ENCODE measurements at regions not wholly inside any gene's neighbourhood (a gene's known extent, or its start where the extent isn't known, plus 50 kb on each side); places are given as distances from the start of the nearest gene placed in this dataset.

DNA sequence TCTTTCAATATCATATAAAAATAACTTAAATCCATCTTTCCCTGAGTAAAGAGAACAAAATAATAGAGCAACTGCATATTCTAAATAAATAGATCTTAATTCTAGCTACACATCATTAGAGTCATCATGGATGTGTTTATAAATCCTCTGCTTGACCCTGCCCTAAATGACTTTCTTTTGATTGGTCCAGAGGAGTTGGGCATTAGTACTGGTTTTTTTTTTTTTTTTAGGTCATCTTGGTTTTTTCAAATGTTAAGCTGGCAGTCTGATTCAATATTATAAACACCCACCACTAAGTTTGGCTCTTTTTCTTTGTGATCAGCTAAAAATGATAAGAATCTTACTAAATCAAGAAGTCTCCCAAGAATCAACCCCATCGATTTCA is 504.0 kb upstream of the CBLB start:
- TF ChIP-seq, protein P1, sequence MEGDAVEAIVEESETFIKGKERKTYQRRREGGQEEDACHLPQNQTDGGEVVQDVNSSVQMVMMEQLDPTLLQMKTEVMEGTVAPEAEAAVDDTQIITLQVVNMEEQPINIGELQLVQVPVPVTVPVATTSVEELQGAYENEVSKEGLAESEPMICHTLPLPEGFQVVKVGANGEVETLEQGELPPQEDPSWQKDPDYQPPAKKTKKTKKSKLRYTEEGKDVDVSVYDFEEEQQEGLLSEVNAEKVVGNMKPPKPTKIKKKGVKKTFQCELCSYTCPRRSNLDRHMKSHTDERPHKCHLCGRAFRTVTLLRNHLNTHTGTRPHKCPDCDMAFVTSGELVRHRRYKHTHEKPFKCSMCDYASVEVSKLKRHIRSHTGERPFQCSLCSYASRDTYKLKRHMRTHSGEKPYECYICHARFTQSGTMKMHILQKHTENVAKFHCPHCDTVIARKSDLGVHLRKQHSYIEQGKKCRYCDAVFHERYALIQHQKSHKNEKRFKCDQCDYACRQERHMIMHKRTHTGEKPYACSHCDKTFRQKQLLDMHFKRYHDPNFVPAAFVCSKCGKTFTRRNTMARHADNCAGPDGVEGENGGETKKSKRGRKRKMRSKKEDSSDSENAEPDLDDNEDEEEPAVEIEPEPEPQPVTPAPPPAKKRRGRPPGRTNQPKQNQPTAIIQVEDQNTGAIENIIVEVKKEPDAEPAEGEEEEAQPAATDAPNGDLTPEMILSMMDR (IDR thresholded peaks at IDR 0.05), result no peak
- DNase-seq, result no peak
- Histone ChIP-seq H3K36me3 (no peaks in the 10 kb centered on the region), H3K4me3 (no peak overlapping the region), H3K9me3 (no peaks in the 10 kb centered on the region), H3K4me1 (no peaks in the 10 kb centered on the region), H3K9ac (ENCODE audit: low read depth in 2 of 2, low read length in 2 of 2) (no peak overlapping the region), H3K27ac (no peak overlapping the region), H3K27me3 (no peaks in the 10 kb centered on the region)
- intact Hi-C loops (cut with DNase I), result no loop called here

DNA sequence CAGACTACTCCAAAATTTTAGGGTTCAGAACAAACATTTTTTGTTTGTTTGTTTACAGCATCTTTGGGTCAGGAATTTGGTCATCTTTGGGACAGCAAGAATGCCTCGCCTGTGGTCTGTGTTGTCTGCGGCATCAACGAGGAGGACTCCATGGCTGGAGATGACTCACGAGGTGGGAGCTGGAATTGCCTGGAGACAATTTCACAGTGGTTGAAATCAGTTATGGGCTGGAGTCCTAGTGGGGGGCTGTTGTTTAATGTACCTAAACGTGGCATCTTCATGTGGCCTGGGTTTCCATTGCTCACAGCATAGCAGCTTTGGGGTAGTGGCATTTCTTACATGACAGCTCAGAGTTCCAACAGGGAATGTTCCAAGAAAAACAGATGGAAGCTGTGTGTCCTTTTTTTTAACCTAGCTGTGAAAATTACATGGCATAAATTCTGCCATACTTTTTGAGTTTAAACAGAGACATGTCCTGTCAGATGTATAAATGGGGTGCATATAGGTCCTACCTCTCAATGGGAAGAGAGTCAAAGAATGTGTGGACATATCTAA is 507.3 kb upstream of the CBLB start:
- Histone ChIP-seq H3K36me3 (no peaks in the 10 kb centered on the region), H3K9ac (ENCODE audit: low read depth in 2 of 2, low read length in 2 of 2) (no peak overlapping the region), H3K27ac (no peak overlapping the region), H3K9me3 (no peaks in the 10 kb centered on the region), H3K4me3 (no peak overlapping the region), H3K27me3 (no peaks in the 10 kb centered on the region), H3K4me1 (no peaks in the 10 kb centered on the region)
- TF ChIP-seq, protein P1 (IDR thresholded peaks at IDR 0.05), result no peak
- intact Hi-C loops (cut with DNase I), result no loop called here
- no peak for DNase-seq

- Histone ChIP-seq H3K27ac (no peak overlapping the region), H3K4me1 (no peaks in the 10 kb centered on the region), H3K9ac (ENCODE audit: low read depth in 2 of 2, low read length in 2 of 2) (no peak overlapping the region), H3K9me3 (no peaks in the 10 kb centered on the region), H3K27me3 (no peaks in the 10 kb centered on the region), H3K4me3 (no peak overlapping the region), H3K36me3 (no peaks in the 10 kb centered on the region)
- intact Hi-C loops (cut with DNase I), result no loop called here
- no peak for DNase-seq
- TF ChIP-seq, protein P1 (IDR thresholded peaks at IDR 0.05), result no peak
Observed at GRCh38 chr3:106379251-106379750, 510.5 kb upstream of the CBLB start.

DNA sequence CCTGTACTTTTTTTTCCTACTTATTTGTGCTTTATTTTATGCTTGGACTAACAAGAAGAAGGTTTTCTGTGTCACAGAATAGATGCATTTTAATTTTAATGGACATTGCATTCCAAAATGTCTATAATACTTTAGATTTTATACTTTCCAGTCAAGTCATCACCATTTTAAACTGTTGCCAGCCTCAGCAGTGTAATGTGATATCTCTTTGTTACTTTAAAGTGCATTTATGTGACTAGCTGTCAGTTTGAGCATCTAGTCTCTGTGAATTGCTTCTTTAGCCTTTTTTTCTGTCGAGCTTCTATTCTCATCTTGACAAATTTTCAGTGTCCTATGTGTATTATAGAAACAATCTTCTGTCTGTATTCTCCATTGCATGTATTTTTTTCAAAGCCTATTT is 511.4 kb upstream of the CBLB start:
- TF ChIP-seq, protein P1 (IDR thresholded peaks at IDR 0.05), result no peak
- Histone ChIP-seq H3K27me3 (no peaks in the 10 kb centered on the region), H3K4me1 (no peaks in the 10 kb centered on the region), H3K27ac (no peak overlapping the region), H3K9ac (ENCODE audit: low read depth in 2 of 2, low read length in 2 of 2) (no peak overlapping the region), H3K36me3 (no peaks in the 10 kb centered on the region), H3K4me3 (no peak overlapping the region), H3K9me3 (no peaks in the 10 kb centered on the region)
- intact Hi-C loops (cut with DNase I), result no loop called here
- no peak for DNase-seq

GRCh38 chr3:106381286-106381938 is 512.6 kb upstream of the CBLB start:
- intact Hi-C loops (cut with DNase I), result no loop called here
- H3K27me3 ChIP-seq, result no peaks in the 10 kb centered on the region
- no peak overlapping the region for H3K27ac ChIP-seq
- H3K36me3 ChIP-seq, result no peaks in the 10 kb centered on the region
- TF ChIP-seq, protein P1 (IDR thresholded peaks at IDR 0.05), result no peak
- no peak overlapping the region for H3K9ac ChIP-seq (ENCODE audit: low read depth in 2 of 2, low read length in 2 of 2)
- no peak for DNase-seq
- no peaks in the 10 kb centered on the region for H3K9me3 ChIP-seq
- H3K4me3 ChIP-seq, result no peak overlapping the region
- H3K4me1 ChIP-seq, result no peaks in the 10 kb centered on the region

All from colonic mucosa (tissue), 4 donors.